Stomach (tissue), 4 donors: ENCODE measurements at regions not wholly inside any gene's neighbourhood (a gene's known extent, or its start where the extent isn't known, plus 50 kb on each side); places are given as distances from the start of the nearest gene placed in this dataset.

Experiments used
- CTCF ChIP-seq, 7 experiments: fragments of 450-650 bp in 4 of 7; fragments of 200-600 bp in 3 of 7; sonication (generic) in 3 of 7; IDR thresholded peaks; one replicate each; pipeline ENCODE4 v1.5.1; 2016 to 2019; ENCODE audit warnings: antibody characterized with exemption in 7 of 7, control low read depth in 2 of 7, mild to moderate bottlenecking in 1 of 7
- EP300 ChIP-seq: sonication (generic); formaldehyde crosslinking; IDR thresholded peaks from one replicate; pipeline ENCODE4 v1.6.1; 2017; ENCODE audit warnings: antibody characterized with exemption

GRCh38 chr19:30774252-30774766, 402.1 kb downstream of the ZNF536 start:
- no peak for TF ChIP-seq CTCF (IDR thresholded peaks at IDR 0.05)
- no peak for TF ChIP-seq EP300
